ENCODE measurements at regions not wholly inside any gene's neighbourhood (a gene's known extent, or its start where the extent isn't known, plus 50 kb on each side); places are given as distances from the start of the nearest gene placed in this dataset.
A peak's percentile ranks its signal among the peaks of the same experiment; 100 is the strongest.

DNA sequence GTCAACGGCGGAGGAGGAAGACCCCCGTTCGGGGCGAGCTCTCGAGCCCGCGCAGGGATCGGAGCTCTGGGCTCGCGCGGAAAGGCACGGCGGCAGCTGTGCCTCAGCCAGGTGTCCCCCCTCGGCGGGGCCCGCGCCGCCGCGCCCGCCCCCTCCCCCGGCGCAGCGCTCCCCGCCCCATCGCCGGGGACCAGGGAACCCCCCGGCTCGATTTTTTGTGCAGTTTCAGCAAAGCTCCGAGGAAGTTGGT is 110.0 kb downstream of the KCNRG start:
- Histone ChIP-seq H3K9me2 (ENCODE audit: insufficient read depth) (no peaks in the 10 kb centered on the region), H3K79me2 (ENCODE audit: insufficient read depth) (peaks cover 33% of the 10 kb centered on the region), H3K36me3 (ENCODE audit: low read depth) (no peaks in the 10 kb centered on the region), H3K9me3 (ENCODE audit: low read depth) (no peaks in the 10 kb centered on the region), H3F3A (ENCODE audit: insufficient read depth) (peaks cover 15% of the 10 kb centered on the region), H3K4me1 (ENCODE audit: insufficient read depth) (no peaks in the 10 kb centered on the region), H4K20me1 (ENCODE audit: insufficient read depth) (no peaks in the 10 kb centered on the region; the same call in 1 of the 2 replicates), H2AFZ (peak overlapping the region; percentile 70), H3K9ac (peak overlapping the region; percentile 93), H3K27ac (peak overlapping the region; percentile 93), H3K4me2 (ENCODE audit: unreplicated experiment) (peak overlapping the region; percentile 84), H3K27me3 (replicated peaks; ENCODE audit: insufficient read depth) (no peaks in the 10 kb centered on the region), H3K4me3 (peak overlapping the region; percentile 94)
- in situ Hi-C loops (cut with MboI) = no loop called here
- no peak for TF ChIP-seq EZH2 (IDR thresholded peaks at IDR 0.05; ENCODE audit: insufficient read depth, poor library complexity, severe bottlenecking)
- no peak for TF ChIP-seq EZH2phosphoT487 (IDR thresholded peaks at IDR 0.05; ENCODE audit: insufficient read depth, low read depth)
- WGBS, 2 experiments (ENCODE audit: low coverage in 1 of 2, low lambda C conversion rate in 2 of 2, missing lambda C conversion rate in 2 of 2) = 0% methylated on average over 5 to 30 of the region's 31 CpGs
- DNase-seq = no peak

DNA sequence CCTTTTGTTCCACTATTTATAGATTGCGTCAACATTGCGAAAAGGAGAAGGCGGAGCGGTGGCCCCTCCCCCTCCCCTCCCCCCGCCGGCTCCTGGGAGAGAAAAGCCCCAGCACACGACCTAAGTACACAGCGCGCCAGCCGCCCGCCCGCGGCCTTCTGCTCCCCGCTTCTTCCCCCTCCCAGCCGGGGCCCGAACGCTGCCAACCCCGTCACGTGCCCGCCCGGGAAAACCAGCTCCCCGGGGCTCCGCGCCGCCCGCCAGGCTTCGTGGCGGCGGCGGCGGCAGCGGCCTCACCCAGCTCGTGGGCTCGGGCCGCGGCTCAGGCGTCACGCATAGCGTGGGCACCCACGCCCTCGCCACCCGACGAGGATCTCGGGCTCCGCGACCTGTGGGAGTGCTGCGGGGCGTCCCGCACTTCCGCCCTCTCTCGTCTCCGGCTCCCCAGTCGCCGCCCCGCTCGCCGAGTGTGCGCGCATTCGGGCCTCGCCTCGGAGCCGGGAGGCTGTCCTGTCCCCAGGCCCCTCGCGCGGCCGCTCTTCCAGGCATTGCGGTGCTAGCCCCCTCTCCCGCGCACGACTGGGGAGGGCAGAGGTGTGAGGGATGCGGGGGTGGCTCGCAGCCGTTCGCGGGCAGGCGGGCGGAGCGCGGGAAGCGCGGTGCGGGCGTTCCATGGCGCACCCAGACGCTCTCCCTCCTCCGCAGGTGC is 110.5 kb downstream of the KCNRG start:
- peak overlapping the region; percentile 93 for H3K9ac ChIP-seq
- TF ChIP-seq EZH2phosphoT487 (IDR thresholded peaks at IDR 0.05; ENCODE audit: insufficient read depth, low read depth) (no peak), EZH2 (IDR thresholded peaks at IDR 0.05; ENCODE audit: insufficient read depth, poor library complexity, severe bottlenecking) (no peak)
- H3K9me3 ChIP-seq (ENCODE audit: low read depth) = no peaks in the 10 kb centered on the region
- H3F3A ChIP-seq (ENCODE audit: insufficient read depth) = peaks cover 15% of the 10 kb centered on the region
- H4K20me1 ChIP-seq (ENCODE audit: insufficient read depth) = no peaks in the 10 kb centered on the region; the same call in 1 of the 2 replicates
- no peaks in the 10 kb centered on the region for H3K36me3 ChIP-seq (ENCODE audit: low read depth)
- WGBS, 2 experiments (ENCODE audit: low coverage in 1 of 2, low lambda C conversion rate in 2 of 2, missing lambda C conversion rate in 2 of 2) = 1% methylated on average over 36 to 75 of the region's 87 CpGs
- H3K27me3 ChIP-seq (replicated peaks; ENCODE audit: insufficient read depth) = no peaks in the 10 kb centered on the region
- H2AFZ ChIP-seq = peak overlapping the region; percentile 70
- no peaks in the 10 kb centered on the region for H3K4me1 ChIP-seq (ENCODE audit: insufficient read depth)
- peak overlapping the region; percentile 93 for H3K27ac ChIP-seq
- peaks cover 29% of the 10 kb centered on the region for H3K79me2 ChIP-seq (ENCODE audit: insufficient read depth)
- H3K4me2 ChIP-seq (ENCODE audit: unreplicated experiment) = peak overlapping the region; percentile 84
- peak overlapping the region; percentile 94 for H3K4me3 ChIP-seq
- in situ Hi-C loops (cut with MboI) = no loop called here
- no peaks in the 10 kb centered on the region for H3K9me2 ChIP-seq (ENCODE audit: insufficient read depth)
- DNase-seq = peak; percentile 91

DNA sequence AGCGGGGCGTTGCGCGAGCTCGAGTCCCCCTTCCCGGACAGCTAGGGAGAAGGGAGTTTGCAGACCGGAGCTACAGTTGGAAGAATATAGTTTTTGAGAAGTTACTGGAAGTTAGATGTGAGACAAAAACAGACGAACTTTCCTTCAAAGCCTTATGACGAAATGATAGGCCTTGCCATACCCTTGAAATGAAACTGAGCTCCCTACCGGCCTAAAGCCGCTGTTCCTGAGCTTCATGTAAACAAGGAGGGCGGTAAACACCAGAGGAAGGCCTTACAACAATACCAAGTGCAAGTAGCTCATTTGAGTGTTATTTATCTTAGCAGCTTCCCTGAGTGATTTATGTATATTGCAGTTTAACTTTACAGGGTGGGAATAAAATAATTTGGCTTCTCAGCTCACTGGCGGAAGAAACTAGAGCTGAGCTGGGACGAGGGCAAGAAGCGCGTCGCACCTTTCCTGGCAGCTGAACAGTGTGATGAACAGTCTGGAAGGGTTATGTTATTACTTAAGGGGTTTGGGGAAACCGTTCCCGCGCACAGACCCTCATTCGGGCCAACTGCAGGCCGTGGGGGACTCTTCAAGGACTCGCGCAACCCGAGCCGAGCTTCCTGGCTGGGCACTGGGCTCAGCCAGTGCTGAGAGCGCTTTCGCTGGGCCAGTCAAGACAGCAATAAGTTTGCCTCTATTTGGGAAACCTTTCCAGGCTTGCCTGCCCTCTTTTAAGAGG is 111.2 kb downstream of the KCNRG start:
- TF ChIP-seq EZH2phosphoT487 (IDR thresholded peaks at IDR 0.05; ENCODE audit: insufficient read depth, low read depth) (no peak), EZH2 (IDR thresholded peaks at IDR 0.05; ENCODE audit: insufficient read depth, poor library complexity, severe bottlenecking) (no peak)
- peak; percentile 60 for DNase-seq
- Histone ChIP-seq H3K9me2 (ENCODE audit: insufficient read depth) (no peaks in the 10 kb centered on the region), H3K79me2 (ENCODE audit: insufficient read depth) (peaks cover 21% of the 10 kb centered on the region), H3K27me3 (replicated peaks; ENCODE audit: insufficient read depth) (no peaks in the 10 kb centered on the region), H3K4me3 (peak overlapping the region; percentile 94), H3K27ac (peak overlapping the region; percentile 93), H3K9me3 (ENCODE audit: low read depth) (no peaks in the 10 kb centered on the region), H2AFZ (peak overlapping the region; percentile 70), H3F3A (ENCODE audit: insufficient read depth) (peaks cover 22% of the 10 kb centered on the region), H4K20me1 (ENCODE audit: insufficient read depth) (no peaks in the 10 kb centered on the region; the same call in 1 of the 2 replicates), H3K4me1 (ENCODE audit: insufficient read depth) (peaks cover 6% of the 10 kb centered on the region; the same call in 1 of the 2 replicates), H3K36me3 (ENCODE audit: low read depth) (no peaks in the 10 kb centered on the region), H3K9ac (peak overlapping the region; percentile 93), H3K4me2 (ENCODE audit: unreplicated experiment) (peak overlapping the region; percentile 84)
- in situ Hi-C loops (cut with MboI) = no loop called here
- WGBS, 2 experiments (ENCODE audit: low coverage in 1 of 2, low lambda C conversion rate in 2 of 2, missing lambda C conversion rate in 2 of 2) = 63 to 78% methylated on average over 22 to 28 of the region's 28 CpGs

DNA sequence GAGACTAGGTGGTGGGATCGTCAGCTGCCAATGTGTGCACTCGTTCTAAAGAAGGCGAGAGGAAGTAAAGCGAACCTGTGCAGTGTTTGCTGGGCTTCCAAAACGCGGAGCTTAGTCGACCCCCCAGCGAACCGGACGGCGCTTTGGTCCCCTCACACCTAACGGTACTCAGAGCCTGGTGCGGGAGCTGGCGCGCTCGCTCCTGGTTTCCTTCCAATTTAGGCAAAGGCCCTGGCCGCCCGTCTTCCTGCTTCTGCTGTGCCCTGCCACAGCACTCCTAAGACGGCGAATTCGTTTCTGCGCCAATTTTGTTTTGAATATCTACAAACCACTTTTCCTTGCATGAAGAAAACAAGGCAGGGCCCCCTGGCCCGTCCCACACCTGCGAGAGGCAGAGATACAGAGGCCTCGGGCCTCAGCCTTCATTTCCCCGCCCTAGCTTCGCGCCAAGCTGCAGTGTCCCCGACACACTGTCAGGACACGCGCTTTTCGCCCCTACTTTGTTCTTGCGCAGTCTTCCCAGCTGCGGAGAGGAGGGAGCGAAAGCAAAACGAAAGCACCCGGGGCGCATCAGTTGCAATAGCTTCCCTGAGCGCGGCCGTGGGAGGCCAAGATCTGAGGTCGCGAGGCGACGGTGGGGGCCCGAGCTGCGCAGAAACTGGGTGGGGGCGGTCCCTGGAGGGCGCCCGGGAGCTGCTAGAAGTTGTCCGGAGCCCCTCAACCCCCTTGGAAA is 111.9 kb downstream of the KCNRG start:
- H3K4me3 ChIP-seq = peak overlapping the region; percentile 57
- H3K36me3 ChIP-seq (ENCODE audit: low read depth) = no peaks in the 10 kb centered on the region
- H4K20me1 ChIP-seq (ENCODE audit: insufficient read depth) = no peaks in the 10 kb centered on the region; the same call in 1 of the 2 replicates
- 53 to 57% methylated on average over 40 to 49 of the region's 51 CpGs for WGBS, 2 experiments (ENCODE audit: low coverage in 1 of 2, low lambda C conversion rate in 2 of 2, missing lambda C conversion rate in 2 of 2)
- no peaks in the 10 kb centered on the region for H3K27me3 ChIP-seq (replicated peaks; ENCODE audit: insufficient read depth)
- no peaks in the 10 kb centered on the region for H3K9me2 ChIP-seq (ENCODE audit: insufficient read depth)
- DNase-seq = peak; percentile 69
- peak overlapping the region; percentile 65 for H2AFZ ChIP-seq
- in situ Hi-C loops (cut with MboI) = no loop called here
- H3K27ac ChIP-seq = no peak overlapping the region
- H3K4me1 ChIP-seq (ENCODE audit: insufficient read depth) = peaks cover 7% of the 10 kb centered on the region; the same call in 1 of the 2 replicates
- H3K79me2 ChIP-seq (ENCODE audit: insufficient read depth) = peaks cover 14% of the 10 kb centered on the region
- H3K9ac ChIP-seq = peak overlapping the region; percentile 42
- TF ChIP-seq EZH2 (IDR thresholded peaks at IDR 0.05; ENCODE audit: insufficient read depth, poor library complexity, severe bottlenecking) = no peak
- TF ChIP-seq EZH2phosphoT487 (IDR thresholded peaks at IDR 0.05; ENCODE audit: insufficient read depth, low read depth) = no peak
- H3K4me2 ChIP-seq (ENCODE audit: unreplicated experiment) = peak overlapping the region; percentile 65
- no peaks in the 10 kb centered on the region for H3K9me3 ChIP-seq (ENCODE audit: low read depth)
- H3F3A ChIP-seq (ENCODE audit: insufficient read depth) = peaks cover 23% of the 10 kb centered on the region

Data from GM23248 (cell line).